ENCODE measurements at regions not wholly inside any gene's neighbourhood (a gene's known extent, or its start where the extent isn't known, plus 50 kb on each side); places are given as distances from the start of the nearest gene placed in this dataset.
"Not testable (repeated sequence)": the region's sequence is repeated elsewhere in the genome, so short reads cannot be mapped to it uniquely, and the experiment has no call there.

GRCh38 chr1:223029985-223030769, 112.9 kb downstream of the TLR5 start:
- DNase-seq, result no peak

DNA sequence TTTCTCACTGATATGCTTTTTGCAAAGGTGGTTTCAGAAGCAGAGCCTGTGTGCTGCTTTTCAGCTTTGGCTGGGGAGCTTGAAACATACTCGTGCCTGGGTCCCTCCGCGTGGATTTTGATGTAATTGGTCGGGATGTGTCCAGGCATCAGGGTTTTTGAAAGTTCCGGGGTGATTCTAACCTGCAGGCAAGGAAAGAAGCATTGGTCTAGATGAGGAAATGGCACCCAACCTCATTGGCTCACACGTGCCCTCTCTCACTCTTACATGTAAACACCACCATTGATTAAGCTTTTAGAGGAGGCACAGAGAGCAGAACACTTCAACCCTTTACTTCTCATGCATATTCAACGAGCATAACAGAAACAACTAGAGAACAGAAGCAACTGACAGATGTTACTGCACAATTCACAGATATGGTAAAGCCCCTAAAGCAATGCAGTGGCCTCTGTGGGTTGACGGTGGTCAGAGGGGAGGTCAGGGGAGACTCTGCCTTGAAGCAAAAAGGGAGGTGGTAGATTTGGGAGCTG, 112.1 kb downstream of the TLR5 start:
- DNase-seq, result no peak

- DNase-seq, result no peak
These were observed 111.1 kb downstream of the TLR5 start for GRCh38 chr1:223031733-223032601.

DNA sequence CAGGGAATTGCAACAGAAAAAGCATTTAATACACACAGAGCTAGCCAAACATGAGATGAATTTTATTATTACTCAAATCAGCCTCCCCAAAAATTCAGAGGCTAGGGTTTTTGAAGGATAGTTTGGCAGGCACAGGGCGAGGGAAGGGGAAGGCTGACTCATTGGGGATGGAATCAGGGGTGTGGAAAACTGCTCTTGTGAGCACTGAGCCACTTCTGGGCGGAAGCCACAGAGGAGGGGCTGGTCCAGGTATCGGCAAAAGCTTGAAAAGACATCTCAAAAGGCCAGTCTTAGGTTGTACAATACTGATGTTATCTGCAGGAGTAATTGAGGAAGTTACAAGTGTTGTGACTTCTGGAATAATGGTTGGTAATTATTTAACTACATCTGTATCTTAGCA, 109.4 kb downstream of the TLR5 start:
- DNase-seq, result no peak

GRCh38 chr1:223034270-223034798, 108.7 kb downstream of the TLR5 start:
- DNase-seq, result no peak

- DNase-seq, result no peak
These were observed 107.1 kb downstream of the TLR5 start for GRCh38 chr1:223035724-223036478.

- no peak for DNase-seq
These were observed 106.6 kb downstream of the TLR5 start for GRCh38 chr1:223036479-223036845.

DNA sequence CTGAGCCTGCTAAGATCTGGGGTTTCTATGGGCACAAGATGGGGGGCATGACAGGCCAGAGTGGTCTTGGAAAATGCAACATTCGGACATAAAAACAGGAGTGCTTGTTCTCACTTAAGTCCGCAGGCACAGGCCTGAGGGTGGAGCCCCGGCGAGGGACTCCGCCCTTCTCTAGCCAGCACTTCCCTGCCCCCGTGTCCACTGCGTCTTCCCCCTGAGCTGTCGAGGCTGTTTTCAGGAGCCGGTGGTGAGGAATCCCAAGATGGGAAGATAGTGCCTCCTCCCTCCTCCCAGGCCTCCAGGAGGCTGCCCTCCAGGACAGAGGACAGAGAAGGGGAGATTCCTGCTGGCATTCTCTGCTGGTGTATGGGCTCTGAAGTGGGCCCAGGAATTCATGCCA, 105.2 kb downstream of the TLR5 start:
- DNase-seq, result no peak

DNA sequence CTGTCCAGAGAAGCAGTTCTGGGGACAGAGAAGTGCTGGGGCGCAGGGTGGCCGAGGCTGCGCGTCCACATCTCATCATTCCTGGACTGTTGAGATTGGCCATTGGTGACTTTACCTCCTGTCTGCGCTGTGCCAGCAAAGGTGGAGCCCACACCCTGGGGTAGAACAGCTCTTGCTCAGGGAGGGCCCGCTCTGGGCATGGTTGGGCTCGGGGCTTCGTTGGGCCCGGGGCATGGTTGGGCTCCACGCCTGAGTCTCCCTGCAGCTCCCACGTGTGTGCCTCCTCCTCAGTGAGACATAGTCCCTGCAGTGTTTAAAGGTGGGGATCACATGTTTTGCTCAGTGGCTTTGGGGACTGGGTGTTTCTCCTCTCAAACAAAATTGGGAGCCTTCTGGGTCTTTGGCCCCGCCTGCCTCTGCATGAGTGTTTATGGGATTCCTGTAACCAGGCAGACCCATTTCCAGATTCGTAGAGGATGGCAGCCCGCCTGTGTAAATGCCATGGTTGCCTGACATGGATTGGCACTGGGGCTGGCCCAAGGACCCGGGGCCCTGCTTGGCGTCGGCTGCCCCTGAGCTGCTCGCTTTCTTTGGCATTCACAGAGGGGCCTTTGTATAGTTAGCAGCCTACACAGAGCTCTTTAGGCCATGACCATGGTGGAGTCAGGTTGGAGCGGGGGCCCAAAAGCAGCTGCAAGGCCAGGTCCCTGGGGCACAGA, 104.6 kb downstream of the TLR5 start:
- no peak for DNase-seq

- DNase-seq, result no peak
These were observed 103.1 kb downstream of the TLR5 start for GRCh38 chr1:223039990-223040389.

DNA sequence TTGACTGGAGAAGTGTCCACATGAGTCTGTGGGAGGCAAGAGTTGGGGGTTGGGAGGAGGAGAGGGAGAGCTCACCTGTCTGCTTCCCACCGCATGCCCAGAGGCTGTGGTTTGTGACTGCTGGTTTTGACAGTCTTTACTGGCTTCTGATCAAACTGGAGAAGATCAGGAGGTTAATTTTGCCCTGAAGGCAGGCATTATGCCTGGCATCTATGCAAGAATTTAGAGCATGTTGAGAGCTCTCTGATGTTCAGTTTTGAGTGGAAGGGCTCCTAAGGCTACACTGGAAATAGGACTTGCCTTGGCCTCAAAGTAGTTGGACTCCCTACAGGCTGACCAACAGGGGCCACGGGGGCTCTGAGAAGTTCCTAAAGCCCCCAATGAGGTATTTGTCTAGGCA, 101.6 kb downstream of the TLR5 start:
- DNase-seq, result no peak

- DNase-seq, result no peak
These were observed 97.7 kb downstream of the TLR5 start for GRCh38 chr1:223045164-223045957.

DNA sequence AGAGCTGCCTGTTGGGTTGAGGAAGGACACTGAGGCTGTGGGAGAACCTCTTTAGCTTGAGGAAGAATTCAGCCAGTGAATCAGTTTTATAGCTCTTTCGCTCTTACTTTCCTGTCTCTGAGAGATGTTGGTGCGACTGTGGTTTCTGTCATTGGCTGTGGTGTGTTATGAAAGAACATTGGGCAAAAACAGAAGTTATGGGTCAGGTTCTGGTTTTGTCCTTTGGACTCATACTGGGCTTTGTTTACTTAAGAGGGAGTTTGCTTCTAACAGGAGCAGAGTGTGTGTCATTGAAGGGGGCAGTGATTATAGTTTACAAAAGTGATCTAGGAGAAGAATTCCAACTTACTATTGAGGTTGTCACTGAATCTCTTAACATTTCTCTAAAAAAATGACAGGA, 97.0 kb downstream of the TLR5 start:
- no peak for DNase-seq

GRCh38 chr1:223046463-223046862, 96.6 kb downstream of the TLR5 start:
- DNase-seq, result not testable (repeated sequence)

GRCh38 chr1:223048026-223048425, 95.0 kb downstream of the TLR5 start:
- no peak for DNase-seq

- no peak for DNase-seq
These were observed 90.6 kb downstream of the TLR5 start for GRCh38 chr1:223052462-223052861.

GRCh38 chr1:223052931-223053330, 90.1 kb downstream of the TLR5 start:
- no peak for DNase-seq

DNA sequence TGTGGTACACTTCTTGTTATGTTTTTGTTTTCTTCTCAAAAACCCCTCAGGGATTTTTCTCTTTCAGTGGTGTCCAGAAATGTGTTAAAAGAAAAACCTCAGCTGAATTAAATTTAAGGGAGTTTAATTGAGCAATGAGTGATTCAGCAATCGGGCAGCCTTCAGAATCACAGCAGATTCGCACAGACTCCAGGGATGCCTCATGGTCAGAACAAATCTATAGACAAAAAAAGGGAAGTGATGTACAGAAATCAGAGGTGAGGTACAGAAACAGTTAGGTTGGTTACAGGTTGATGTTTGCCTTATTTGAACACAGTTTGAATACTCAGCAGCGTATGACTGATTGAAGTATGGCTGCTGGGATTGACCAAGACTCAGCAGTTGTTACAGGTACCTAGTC, 86.2 kb downstream of the TLR5 start:
- DNase-seq, result no peak

GRCh38 chr1:223057569-223058093, 85.4 kb downstream of the TLR5 start:
- no peak for DNase-seq

Measured in bone marrow (tissue), 2 donors.